ENCODE measurements at regions not wholly inside any gene's neighbourhood (a gene's known extent, or its start where the extent isn't known, plus 50 kb on each side); places are given as distances from the start of the nearest gene placed in this dataset.
"Not testable (repeated sequence)": the region's sequence is repeated elsewhere in the genome, so short reads cannot be mapped to it uniquely, and the experiment has no call there.

GRCh38 chr16:29192329-29193247 is 207.7 kb downstream of the LAT start:
- Histone ChIP-seq H3K4me1 (ENCODE audit: control insufficient read depth, insufficient read depth, low read length) (no peaks in the 10 kb centered on the region), H3K36me3 (ENCODE audit: control insufficient read depth in 2 of 2, insufficient read depth in 1 of 2, low read length in 2 of 2) (no peaks in the 10 kb centered on the region), H3K4me3 (ENCODE audit: low read depth, low read length) (no peak overlapping the region), H3K27ac (ENCODE audit: extremely low read depth, low read depth, low read length) (no peak overlapping the region), H3K9me3 (ENCODE audit: control insufficient read depth, insufficient read depth, low read depth, low read length) (no peaks in the 10 kb centered on the region)
- POLR2A ChIA-PET, result no interaction called here
- TF ChIP-seq ZNF777 (tag by site-specific recombination; IDR thresholded peaks at IDR 0.05; ENCODE audit: borderline replicate concordance), result no peak
- no peak for TF ChIP-seq ZNF549 (tag by site-specific recombination; IDR thresholded peaks at IDR 0.05)
- TF ChIP-seq ZNF433 (tag by site-specific recombination; IDR thresholded peaks at IDR 0.05; ENCODE audit: low read depth), result no peak
- TF ChIP-seq HOXC10 (CRISPR knock-in tag; IDR thresholded peaks at IDR 0.05), result no peak
- TF ChIP-seq ZNF169 (tag by site-specific recombination; IDR thresholded peaks at IDR 0.05), result no peak
- TF ChIP-seq, protein P1, sequence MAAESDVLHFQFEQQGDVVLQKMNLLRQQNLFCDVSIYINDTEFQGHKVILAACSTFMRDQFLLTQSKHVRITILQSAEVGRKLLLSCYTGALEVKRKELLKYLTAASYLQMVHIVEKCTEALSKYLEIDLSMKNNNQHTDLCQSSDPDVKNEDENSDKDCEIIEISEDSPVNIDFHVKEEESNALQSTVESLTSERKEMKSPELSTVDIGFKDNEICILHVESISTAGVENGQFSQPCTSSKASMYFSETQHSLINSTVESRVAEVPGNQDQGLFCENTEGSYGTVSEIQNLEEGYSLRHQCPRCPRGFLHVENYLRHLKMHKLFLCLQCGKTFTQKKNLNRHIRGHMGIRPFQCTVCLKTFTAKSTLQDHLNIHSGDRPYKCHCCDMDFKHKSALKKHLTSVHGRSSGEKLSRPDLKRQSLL (tag by site-specific recombination; IDR thresholded peaks at IDR 0.05), result no peak
- TF ChIP-seq ZNF354C (tag by site-specific recombination; IDR thresholded peaks at IDR 0.05; ENCODE audit: borderline replicate concordance, low read depth), result no peak
- TF ChIP-seq ZNF768 (tag by site-specific recombination; IDR thresholded peaks at IDR 0.05), result no peak
- no peak for TF ChIP-seq ZNF10 (tag by site-specific recombination; IDR thresholded peaks at IDR 0.05)
- TF ChIP-seq ZNF585B (tag by site-specific recombination; IDR thresholded peaks at IDR 0.05), result no peak
- TF ChIP-seq ZNF239 (tag by site-specific recombination; IDR thresholded peaks at IDR 0.05), result no peak
- TF ChIP-seq ZNF404 (tag by site-specific recombination; IDR thresholded peaks at IDR 0.05), result no peak
- no peak for TF ChIP-seq ZBTB49 (tag by site-specific recombination; IDR thresholded peaks at IDR 0.05; ENCODE audit: low read depth)
- TF ChIP-seq SP2 (tag by site-specific recombination; IDR thresholded peaks at IDR 0.05), result no peak
- no peak for TF ChIP-seq ZNF48 (tag by site-specific recombination; IDR thresholded peaks at IDR 0.05)
- no peak for TF ChIP-seq ZNF518A (tag by site-specific recombination; conservative IDR thresholded peaks at IDR 0.05; ENCODE audit: low read depth)
- no peak for TF ChIP-seq ZNF302 (tag by site-specific recombination; IDR thresholded peaks at IDR 0.05; ENCODE audit: low read depth)
- no peak for TF ChIP-seq ZNF843 (tag by site-specific recombination; IDR thresholded peaks at IDR 0.05)
- CTCF ChIA-PET, result interaction anchor here (0.7 kb wide), 2 partner anchors 25 to 343 kb away, joined by 3 read pairs; no protein-coding TSS in a partner anchor

DNA sequence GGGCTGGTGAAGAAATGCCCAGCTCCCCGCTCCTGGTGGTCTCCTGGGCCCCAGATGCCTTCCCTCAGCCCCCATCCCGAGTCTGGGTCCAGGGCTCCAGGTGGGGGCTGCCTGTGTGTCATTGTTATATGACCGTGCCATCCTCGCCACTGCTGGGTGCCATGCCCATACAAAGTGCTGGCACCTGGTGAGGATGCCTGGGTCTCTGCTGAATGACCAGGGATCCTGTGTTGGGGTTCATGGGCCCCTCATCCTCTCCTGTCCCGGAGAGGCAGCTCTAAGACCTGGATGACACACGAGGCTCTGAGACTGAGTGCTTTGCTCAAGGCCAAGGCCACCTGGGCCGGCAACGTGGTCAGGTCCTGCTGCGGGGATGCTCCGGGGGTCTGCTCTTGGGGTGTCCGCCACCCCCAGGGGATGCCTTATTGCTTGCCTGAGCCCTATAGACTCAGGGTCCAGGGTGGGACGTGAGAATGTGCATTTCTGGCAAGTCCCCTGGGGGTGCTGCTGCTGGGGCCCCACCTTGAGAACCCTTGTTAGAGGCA is 206.9 kb downstream of the LAT start:
- H3K9me3 ChIP-seq (ENCODE audit: control insufficient read depth, insufficient read depth, low read depth, low read length); H3K4me1 ChIP-seq (ENCODE audit: control insufficient read depth, insufficient read depth, low read length); H3K27ac ChIP-seq (ENCODE audit: extremely low read depth, low read depth, low read length); POLR2A ChIA-PET; H3K4me3 ChIP-seq (ENCODE audit: low read depth, low read length); H3K36me3 ChIP-seq (ENCODE audit: control insufficient read depth in 2 of 2, insufficient read depth in 1 of 2, low read length in 2 of 2): not testable (repeated sequence)
- CTCF ChIA-PET, result interaction anchor here (0.7 kb wide), 1 partner anchor 342 kb away, joined by 3 read pairs; no protein-coding TSS in a partner anchor
